ENCODE measurements at regions not wholly inside any gene's neighbourhood (a gene's known extent, or its start where the extent isn't known, plus 50 kb on each side); places are given as distances from the start of the nearest gene placed in this dataset.
A peak's percentile ranks its signal among the peaks of the same experiment; 100 is the strongest.
"Not testable (repeated sequence)": the region's sequence is repeated elsewhere in the genome, so short reads cannot be mapped to it uniquely, and the experiment has no call there.

- no peak for DNase-seq (ENCODE audit: low read depth in 4 of 4, low spot score in 3 of 4)
Observed at GRCh38 chr5:51156838-51157237, 226.4 kb upstream of the ISL1 start.

- no peak for DNase-seq (ENCODE audit: low read depth in 4 of 4, low spot score in 3 of 4)
Observed at GRCh38 chr5:51159164-51159563, 224.1 kb upstream of the ISL1 start.

- DNase-seq (ENCODE audit: low read depth in 4 of 4, low spot score in 3 of 4) = no peak
Observed at GRCh38 chr5:51159606-51160005, 223.6 kb upstream of the ISL1 start.

- no peak for DNase-seq (ENCODE audit: low read depth in 4 of 4, low spot score in 3 of 4)
Observed at GRCh38 chr5:51162245-51162644, 221.0 kb upstream of the ISL1 start.

GRCh38 chr5:51165621-51166020, 217.6 kb upstream of the ISL1 start:
- not testable (repeated sequence) for DNase-seq (ENCODE audit: low read depth in 4 of 4, low spot score in 3 of 4)

GRCh38 chr5:51172903-51173626, 210.2 kb upstream of the ISL1 start:
- no peak for DNase-seq (ENCODE audit: low read depth in 4 of 4, low spot score in 3 of 4)

GRCh38 chr5:51181208-51181894, 201.9 kb upstream of the ISL1 start:
- no peak for DNase-seq (ENCODE audit: low read depth in 4 of 4, low spot score in 3 of 4)

GRCh38 chr5:51185850-51186329, 197.4 kb upstream of the ISL1 start:
- DNase-seq (ENCODE audit: low read depth in 4 of 4, low spot score in 3 of 4) = no peak

GRCh38 chr5:51188001-51188591, 195.2 kb upstream of the ISL1 start:
- DNase-seq (ENCODE audit: low read depth in 4 of 4, low spot score in 3 of 4) = no peak

GRCh38 chr5:51194671-51195070, 188.6 kb upstream of the ISL1 start:
- no peak for DNase-seq (ENCODE audit: low read depth in 4 of 4, low spot score in 3 of 4)

GRCh38 chr5:51201024-51201423, 182.2 kb upstream of the ISL1 start:
- no peak for DNase-seq (ENCODE audit: low read depth in 4 of 4, low spot score in 3 of 4)

- no peak for DNase-seq (ENCODE audit: low read depth in 4 of 4, low spot score in 3 of 4)
Observed at GRCh38 chr5:51201708-51202107, 181.5 kb upstream of the ISL1 start.

- no peak for DNase-seq (ENCODE audit: low read depth in 4 of 4, low spot score in 3 of 4)
Observed at GRCh38 chr5:51202161-51202560, 181.1 kb upstream of the ISL1 start.

- DNase-seq (ENCODE audit: low read depth in 4 of 4, low spot score in 3 of 4) = no peak
Observed at GRCh38 chr5:51203598-51203997, 179.7 kb upstream of the ISL1 start.

- no peak for DNase-seq (ENCODE audit: low read depth in 4 of 4, low spot score in 3 of 4)
Observed at GRCh38 chr5:51208296-51208695, 175.0 kb upstream of the ISL1 start.

GRCh38 chr5:51214746-51215145, 168.5 kb upstream of the ISL1 start:
- DNase-seq (ENCODE audit: low read depth in 4 of 4, low spot score in 3 of 4) = no peak

- peak in 3 of 4 donors; percentile 5 to 39 (median 5) for DNase-seq (ENCODE audit: low read depth in 4 of 4, low spot score in 3 of 4)
Observed at GRCh38 chr5:51225789-51226742, 157.2 kb upstream of the ISL1 start.

GRCh38 chr5:51227963-51228470, 155.2 kb upstream of the ISL1 start:
- DNase-seq (ENCODE audit: low read depth in 4 of 4, low spot score in 3 of 4) = no peak

- DNase-seq (ENCODE audit: low read depth in 4 of 4, low spot score in 3 of 4) = no peak
Observed at GRCh38 chr5:51230336-51230735, 152.9 kb upstream of the ISL1 start.

GRCh38 chr5:51242456-51242855, 140.8 kb upstream of the ISL1 start:
- no peak for DNase-seq (ENCODE audit: low read depth in 4 of 4, low spot score in 3 of 4)

All from left renal pelvis (tissue), 4 donors.